ENCODE measurements at regions not wholly inside any gene's neighbourhood (a gene's known extent, or its start where the extent isn't known, plus 50 kb on each side); places are given as distances from the start of the nearest gene placed in this dataset.

DNA sequence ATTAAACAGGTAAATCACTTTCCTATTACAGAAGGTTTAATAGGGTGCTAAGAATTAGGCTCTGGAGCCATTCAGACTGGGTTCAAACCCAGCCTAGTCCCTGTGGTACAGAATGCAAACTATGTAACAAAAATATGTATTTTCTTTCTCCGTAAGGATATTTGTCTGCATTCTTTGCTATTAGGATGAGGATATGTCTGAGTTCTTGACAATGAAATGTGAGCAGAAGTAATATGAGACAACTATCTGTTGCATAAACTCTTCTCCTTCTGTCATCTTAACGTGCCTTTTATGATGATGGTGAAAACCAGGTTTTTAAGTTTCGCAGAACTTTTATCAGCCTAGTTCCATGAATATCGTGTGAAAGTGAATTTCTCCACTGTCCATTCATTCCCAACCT, 1129.1 kb upstream of the ZEB2 start:
- DNase-seq (no peak), ATAC-seq (no peak)
- intact Hi-C loops (cut with DNase I, micrococcal nuclease) = no loop called here

DNA sequence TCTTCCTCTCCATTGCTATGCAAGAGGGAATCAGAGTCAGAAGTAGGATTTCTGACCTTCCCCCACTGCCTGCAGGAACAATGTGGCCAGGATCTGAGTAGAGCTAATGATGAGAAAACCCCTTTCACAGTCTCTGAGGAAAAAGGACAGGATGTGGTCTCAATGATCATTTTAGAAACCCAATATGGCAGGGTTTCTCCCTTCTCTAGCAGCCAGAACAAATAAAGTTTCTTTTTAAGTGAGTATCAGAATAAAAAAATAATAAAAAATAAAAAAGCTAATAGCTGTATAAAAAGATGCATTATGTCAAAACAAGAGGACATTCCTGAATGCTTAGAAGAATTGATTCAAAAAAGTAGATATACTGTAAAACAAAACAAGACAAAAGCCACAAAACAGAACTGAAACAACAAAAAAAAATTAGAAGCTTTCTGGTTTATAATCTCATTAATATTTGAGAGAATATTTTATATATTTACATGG, 1124.9 kb upstream of the ZEB2 start:
- ATAC-seq (no peak), DNase-seq (no peak)
- intact Hi-C loops (cut with DNase I, micrococcal nuclease) = no loop called here

DNA sequence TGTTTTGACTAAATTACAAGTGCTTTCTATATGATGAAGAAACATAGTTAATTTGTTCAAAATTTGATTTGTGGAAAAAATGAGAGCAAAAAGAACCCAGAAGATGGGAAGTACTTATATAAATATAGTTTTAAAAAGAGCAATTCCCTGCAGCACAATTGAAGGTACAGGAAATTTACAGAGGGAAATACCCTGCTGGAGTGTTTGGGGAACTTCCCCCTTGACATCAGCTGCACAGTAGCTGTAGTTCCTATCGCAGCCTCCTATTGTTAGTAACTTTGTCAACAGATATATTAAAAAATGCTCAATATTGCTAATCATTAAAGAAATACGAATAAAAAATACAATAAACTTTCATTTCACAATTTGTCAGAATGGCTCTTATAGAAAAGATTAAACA, 1118.8 kb upstream of the ZEB2 start:
- DNase-seq (no peak), ATAC-seq (no peak)
- intact Hi-C loops (cut with DNase I, micrococcal nuclease) = no loop called here

DNA sequence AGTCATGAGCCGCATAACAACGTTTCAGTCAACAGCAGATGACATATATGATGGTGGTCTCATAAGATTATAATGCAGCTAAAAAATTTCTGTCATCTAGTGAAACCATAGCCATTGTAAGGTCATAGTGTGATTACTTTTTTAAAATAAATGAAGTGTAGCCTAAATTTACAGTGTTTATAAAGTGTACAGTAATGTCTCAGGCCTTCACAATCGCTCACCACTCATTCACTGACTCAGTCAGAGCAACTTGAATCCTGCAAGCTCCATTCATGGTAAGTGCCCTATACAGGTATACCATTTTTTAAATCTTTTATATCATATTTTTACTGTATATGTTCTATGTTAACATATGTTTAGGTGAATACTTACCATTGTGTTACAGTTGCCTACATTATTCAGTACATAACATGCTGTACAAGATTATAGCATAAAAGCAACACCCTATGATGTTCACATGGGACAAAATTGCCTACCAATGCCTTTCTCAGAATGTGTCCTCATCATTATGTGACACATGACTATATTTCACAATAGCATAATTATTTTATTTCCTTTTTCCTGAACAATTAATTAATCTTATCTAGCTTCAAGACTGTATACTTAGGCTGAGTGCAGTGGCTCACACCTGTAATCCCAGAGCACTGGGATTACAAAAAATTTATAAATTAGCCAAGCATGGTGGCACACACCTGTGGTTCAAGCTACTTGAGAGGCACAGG, 1115.9 kb upstream of the ZEB2 start:
- intact Hi-C loops (cut with DNase I, micrococcal nuclease) = no loop called here
- DNase-seq (no peak), ATAC-seq (no peak)

DNA sequence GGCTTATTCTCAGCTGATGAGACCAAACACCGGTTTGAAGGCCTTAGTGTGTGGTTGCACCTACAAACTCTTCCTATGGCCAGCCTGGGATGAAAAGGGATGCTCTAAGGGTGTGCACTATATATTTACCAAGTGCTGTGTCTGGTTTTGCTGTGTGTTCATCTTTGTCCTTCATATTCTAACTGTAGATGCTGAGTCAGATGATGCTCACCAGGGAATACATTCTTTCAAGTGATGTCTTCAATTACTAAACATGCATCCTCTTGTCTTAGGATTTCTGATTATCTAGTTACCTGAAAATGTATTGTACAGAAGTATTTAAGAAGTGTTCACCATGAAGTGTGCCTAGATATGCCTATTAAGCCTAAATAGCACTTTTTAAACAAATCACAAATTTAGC, 1111.6 kb upstream of the ZEB2 start:
- intact Hi-C loops (cut with DNase I, micrococcal nuclease) = no loop called here
- ATAC-seq = no peak
- DNase-seq = no peak

DNA sequence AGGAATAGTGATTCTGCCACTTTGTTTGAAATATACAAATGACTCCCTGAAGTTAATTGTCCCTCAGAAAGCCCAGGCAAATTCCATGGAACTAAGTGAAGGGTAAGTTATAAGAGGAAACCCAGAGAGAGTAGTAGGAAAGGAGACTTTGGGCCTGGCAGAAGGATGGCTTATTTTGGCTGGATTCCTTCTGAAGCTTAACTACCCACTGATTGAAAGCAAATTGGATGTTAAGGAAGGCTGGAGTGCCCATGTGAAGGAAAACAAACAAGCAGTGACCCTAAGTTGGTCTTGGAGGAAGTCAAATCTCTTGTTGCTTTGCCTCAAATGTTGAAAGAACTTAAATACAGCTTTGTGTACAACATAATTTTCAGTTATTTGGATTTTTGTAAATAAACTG, 1106.4 kb upstream of the ZEB2 start:
- DNase-seq (no peak), ATAC-seq (no peak)
- intact Hi-C loops (cut with DNase I, micrococcal nuclease) = no loop called here

DNA sequence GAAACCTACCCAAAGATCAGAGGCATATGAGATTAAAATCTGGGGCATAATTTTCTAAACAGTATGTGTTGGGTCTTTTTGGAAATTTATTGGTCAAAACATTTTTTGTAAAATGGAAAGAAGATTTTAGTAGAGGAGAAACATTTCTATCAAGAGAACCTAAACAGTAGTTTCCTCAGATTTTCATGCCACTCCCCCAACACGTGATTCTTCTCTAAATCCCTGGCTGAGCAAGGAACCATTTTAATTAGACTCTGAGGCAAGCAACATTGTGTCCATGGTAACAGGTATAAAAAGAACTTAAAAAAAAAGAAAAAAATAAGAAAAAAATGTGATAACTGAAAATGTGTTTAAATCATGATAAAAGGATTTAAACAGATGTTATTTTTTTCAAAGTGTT, 1105.2 kb upstream of the ZEB2 start:
- intact Hi-C loops (cut with DNase I, micrococcal nuclease) = no loop called here
- DNase-seq (no peak), ATAC-seq (no peak)

DNA sequence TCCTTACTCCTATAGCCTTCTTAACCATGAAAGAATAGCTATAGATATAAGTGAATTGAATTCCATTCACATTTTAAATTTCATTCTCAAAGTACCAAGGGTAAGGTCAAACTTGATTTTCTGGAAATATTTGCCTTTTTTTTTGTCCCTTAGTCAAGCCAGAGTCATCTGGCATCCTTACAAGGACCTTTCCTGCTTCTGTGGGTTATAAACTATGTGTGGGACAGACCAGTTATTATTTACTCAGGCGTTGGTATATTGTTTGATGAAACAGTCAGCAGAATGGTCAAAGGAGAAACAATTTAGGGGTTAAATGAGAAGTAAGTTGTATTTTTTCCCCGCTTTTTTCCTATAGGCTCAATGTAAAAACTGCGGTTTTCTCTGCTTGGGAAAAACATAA, 1103.2 kb upstream of the ZEB2 start:
- no peak for ATAC-seq
- intact Hi-C loops (cut with DNase I, micrococcal nuclease) = no loop called here
- DNase-seq = no peak

DNA sequence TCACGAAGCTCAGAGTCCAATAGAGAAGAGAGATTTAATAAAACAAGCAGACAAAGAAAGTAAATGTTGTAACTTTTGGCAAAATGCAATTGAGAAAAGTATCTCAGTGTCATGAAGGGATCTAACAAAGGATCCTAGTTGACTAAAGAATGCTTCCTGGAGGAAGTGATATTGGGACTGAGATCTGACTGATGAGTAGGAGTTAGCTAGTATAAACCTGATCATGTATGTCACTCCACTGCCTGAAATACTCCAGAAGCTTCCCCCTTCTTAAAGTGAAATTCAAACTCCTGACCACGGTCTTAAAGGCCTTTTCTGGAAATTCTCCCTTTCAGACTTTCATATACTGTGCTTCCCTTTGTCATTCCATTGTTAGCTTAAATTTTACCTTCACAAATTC, 1102.4 kb upstream of the ZEB2 start:
- ATAC-seq (no peak), DNase-seq (no peak)
- intact Hi-C loops (cut with DNase I, micrococcal nuclease) = no loop called here

DNA sequence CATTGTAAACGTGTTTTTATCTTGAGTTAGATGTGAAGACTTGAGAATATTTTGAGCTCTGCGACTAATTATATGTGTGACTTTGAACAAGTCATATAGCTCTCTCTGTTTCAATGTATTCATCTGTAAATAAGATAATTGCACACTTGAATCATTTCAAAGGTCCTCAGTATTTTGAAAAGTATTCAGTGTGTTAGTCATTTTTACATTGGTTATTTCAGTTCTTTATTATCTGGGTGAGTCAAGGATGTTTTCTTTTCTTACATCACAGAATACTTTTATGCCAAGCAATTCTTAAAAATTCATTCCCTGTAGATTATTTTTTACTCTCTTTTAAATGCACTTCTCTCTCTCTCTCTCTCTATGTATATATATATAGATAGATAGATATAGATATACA, 1098.0 kb upstream of the ZEB2 start:
- intact Hi-C loops (cut with DNase I, micrococcal nuclease) = no loop called here
- DNase-seq (no peak), ATAC-seq (no peak)

DNA sequence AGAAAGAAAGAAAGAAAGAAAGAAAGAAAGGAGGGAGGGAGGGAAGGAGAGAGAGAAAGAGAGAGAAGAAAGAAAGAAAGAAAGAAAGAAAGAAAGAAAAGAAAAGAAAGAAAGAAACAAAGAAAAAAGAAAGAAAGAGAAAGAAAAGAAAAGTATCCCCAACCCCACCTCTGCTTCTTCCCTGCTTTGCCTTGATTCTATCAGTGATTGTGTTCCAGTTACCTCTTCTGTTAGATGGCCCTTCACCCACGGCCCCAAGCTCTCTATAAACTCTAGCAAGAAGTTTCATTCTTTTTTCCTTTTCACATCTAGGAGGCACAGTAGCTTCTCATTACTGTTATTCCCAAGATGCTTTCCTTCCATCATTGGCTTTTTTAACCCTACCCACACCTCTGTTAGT, 1097.5 kb upstream of the ZEB2 start:
- intact Hi-C loops (cut with DNase I, micrococcal nuclease) = no loop called here
- ATAC-seq = no peak
- no peak for DNase-seq

DNA sequence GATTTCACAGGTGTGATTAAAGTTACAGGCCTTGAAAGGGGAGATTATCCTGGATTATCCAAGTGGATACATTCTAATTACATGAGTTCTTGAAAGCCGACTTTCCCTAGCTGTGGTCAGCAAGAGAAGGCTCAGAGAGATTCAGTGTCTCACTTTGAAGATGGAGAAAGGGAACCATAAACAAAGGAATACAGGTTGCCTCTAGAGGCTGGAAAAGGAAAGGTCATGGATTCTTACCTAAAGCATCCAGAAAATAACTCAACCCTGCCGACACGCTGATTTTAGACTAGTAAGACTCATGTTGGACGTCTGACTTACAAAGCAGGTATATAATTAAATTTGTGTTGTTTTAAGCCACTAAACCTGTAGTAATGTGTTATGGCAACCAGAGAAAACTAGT, 1095.7 kb upstream of the ZEB2 start:
- ATAC-seq (no peak), DNase-seq (no peak)
- intact Hi-C loops (cut with DNase I, micrococcal nuclease) = no loop called here

DNA sequence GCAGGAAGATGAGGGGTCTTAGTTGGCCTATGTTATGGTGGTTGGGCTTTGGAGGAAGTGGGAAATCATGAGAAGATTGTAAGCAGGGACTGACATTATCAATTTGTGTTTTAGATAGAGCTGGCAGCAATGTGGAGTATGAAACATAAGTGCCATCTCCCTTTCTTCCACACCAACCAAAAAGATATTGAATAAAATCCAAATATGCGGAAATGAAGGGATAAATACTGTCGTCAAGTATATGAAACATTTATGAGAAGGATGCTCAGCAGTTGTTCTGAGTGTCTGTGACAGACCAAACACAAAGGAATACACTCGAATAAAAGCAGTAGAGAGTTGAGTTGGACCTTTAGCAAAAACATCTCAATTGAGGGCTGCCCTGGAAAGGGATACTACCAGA, 1090.0 kb upstream of the ZEB2 start:
- DNase-seq = no peak
- no peak for ATAC-seq
- intact Hi-C loops (cut with DNase I, micrococcal nuclease) = no loop called here

DNA sequence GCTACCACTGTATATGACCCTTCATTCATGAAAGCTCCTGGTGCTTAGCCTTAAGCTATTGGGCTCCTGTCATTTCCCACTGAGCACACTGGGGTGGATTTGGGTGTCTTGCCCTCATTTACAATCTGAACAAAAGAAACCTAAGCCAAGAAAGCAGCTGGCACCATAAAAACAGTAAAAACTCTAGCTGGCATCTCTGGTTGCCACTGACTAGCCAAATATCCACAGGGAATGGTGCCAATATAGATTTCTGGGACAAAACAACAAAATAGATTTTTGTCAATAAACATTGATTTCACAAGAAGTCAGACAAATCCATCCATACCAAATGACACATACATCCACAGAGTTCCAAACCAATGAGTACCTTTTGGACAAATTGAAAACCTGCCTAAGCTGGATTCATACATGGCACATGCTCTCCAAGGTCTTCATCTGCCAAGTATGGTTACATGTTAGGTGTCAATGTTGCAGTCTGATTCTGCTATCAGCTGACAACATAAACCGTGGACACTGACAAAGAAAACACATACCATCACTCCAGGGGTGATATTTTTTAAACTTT, 1081.5 kb upstream of the ZEB2 start:
- intact Hi-C loops (cut with DNase I, micrococcal nuclease) = no loop called here
- DNase-seq (no peak), ATAC-seq (no peak)

DNA sequence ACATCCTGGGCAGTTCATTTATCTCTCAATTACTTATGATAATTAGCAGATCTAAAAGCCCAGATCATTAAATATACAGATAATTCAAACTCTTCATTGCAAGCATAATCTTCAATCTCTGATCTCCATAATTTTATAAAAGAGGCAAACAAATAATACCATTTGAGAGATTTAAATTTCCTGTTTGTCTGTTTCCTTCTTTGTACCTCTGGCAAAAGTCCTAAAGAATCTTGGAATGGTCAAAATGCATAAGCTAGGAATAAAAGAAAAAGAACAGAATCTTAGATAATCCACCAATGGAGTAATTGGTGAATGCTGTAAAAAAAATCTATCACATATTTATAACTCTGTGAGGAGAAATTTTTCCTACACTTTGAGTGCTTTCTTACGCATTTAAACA, 1080.9 kb upstream of the ZEB2 start:
- DNase-seq (no peak), ATAC-seq (no peak)
- intact Hi-C loops (cut with DNase I, micrococcal nuclease) = no loop called here

DNA sequence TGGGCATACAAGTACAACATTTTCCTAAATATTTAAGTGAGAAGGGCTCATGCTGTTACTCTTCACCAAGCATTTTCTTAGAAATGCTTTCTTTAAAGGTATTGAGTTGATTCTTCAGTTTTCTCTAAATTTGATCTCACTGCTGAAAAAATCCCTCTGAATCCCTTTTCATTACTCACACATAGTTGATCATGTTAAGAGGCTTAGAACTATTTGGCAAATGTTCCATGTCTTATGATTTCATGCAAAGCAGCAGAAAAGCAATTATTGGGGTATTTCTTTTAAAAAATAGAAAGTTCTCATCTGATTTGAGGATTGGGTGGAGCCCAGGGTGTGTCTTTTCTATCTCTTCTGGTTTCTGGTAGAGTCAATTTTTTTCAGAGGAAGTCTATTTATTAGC, 1079.8 kb upstream of the ZEB2 start:
- DNase-seq (no peak), ATAC-seq (no peak)
- intact Hi-C loops (cut with DNase I, micrococcal nuclease) = no loop called here

DNA sequence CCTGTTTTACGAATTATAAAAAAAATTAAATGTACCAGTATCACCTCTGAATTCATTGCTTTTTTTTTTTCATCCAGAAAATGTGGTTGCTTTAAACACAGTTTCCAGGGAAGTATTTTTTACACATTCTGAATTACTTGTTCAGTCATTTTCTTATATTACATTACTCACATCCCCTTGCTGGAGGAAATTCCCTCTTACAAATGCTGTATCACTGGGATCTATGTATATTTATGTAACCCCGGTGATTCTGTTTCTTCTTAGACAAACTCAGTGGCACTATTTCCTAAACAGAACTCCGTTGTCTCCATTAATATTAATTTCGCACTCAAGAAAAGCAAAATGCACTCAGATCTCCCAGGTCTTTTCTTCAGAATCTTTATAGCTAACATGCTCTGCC, 1078.5 kb upstream of the ZEB2 start:
- intact Hi-C loops (cut with DNase I, micrococcal nuclease) = no loop called here
- no peak for ATAC-seq
- no peak for DNase-seq

DNA sequence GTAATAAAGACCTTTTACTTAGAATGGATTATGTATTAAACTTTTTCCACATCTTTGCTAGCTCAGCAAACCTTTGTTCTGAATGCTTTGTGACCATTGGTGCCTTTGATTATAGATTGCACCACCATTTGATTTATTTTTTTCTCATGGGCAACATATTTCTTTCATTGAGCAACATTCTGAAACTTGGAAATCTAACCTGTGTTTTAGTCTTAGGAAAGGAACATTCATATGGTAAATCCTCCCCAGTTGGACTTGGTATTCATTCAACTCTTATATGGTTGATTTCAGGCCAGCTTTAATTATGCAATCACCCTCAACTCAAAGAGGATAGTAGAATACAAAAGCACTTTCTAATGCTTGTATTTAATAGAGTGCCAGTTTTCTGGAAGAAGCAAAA, 1077.9 kb upstream of the ZEB2 start:
- intact Hi-C loops (cut with DNase I, micrococcal nuclease) = no loop called here
- ATAC-seq = no peak
- no peak for DNase-seq

DNA sequence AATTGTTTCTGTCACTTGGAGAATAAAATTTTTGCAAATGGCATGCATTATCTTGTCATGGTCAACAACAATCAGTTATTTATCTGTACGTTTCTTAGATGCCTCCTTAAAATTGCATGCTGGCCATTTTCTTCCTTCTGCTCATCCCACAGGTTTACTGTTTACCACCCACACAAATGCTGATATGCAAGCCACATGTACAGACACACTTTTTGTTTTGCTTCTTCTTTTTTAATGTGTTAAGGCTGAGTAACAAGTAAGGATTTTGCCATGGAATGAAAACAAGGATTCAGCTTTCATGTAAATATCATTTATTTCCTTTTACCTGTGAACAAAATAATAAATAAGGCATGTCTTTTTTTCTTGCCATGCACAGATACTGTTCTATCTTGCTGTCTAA, 1077.1 kb upstream of the ZEB2 start:
- DNase-seq (no peak), ATAC-seq (no peak)
- intact Hi-C loops (cut with DNase I, micrococcal nuclease) = no loop called here

DNA sequence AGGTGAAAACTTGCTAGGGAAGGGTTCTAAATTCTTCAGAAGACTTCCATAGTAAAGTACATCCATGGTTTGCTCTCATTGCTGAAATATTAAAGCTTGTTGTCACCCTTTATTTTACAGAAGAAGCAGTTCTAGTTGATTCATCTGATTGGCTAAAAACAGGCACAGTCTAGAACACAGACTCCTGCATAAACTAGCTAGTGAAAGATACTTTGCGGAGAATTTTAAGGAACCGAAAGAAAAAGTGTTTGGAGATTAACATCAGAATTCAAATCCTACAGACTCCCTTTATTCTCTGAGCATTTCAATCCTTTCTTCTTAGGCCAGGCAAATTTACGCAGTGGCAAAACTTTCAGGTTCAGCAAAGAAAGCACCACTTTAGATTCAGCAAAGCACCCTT, 1076.5 kb upstream of the ZEB2 start:
- intact Hi-C loops (cut with DNase I, micrococcal nuclease) = no loop called here
- ATAC-seq = no peak
- DNase-seq = no peak

DNA sequence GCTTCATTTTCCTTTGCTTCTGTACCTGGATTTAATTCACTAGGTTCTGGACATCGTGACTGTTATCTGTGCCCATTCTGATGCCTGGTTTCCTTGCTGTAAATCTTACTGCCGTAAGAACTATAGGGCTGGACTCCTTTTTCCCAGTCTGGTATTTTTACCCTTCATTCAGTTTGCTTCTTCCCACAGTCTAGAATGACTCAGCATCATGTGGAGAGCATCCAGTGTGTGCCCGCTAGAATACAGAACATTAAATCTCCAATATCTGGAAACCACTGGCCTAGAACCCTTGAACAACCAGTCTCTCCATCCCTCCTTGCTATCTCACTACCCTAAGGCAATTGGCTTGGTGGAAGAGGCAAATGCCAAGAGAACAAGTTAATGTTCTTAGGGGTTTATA, 1075.4 kb upstream of the ZEB2 start:
- no peak for DNase-seq
- intact Hi-C loops (cut with DNase I, micrococcal nuclease) = no loop called here
- ATAC-seq = no peak

Data from left colon (tissue), 2 donors.